SK-N-SH (cell line): ENCODE measurements at regions not wholly inside any gene's neighbourhood (a gene's known extent, or its start where the extent isn't known, plus 50 kb on each side); places are given as distances from the start of the nearest gene placed in this dataset.

ENCODE experiments used
- CTCF ChIP-seq: fragments of 200-600 bp; sonication (generic); IDR thresholded peaks from 2 replicates; pipeline ENCODE4 v1.6.1; 2017; ENCODE audit warnings: antibody characterized with exemption, mild to moderate bottlenecking, moderate library complexity
- EZH2phosphoT487 ChIP-seq: fragments of 200-600 bp; sonication (generic); IDR thresholded peaks from 2 replicates; pipeline ENCODE4 v1.6.1; 2017; ENCODE audit warnings: low read depth, mixed run types, mild to moderate bottlenecking, antibody characterized with exemption, moderate library complexity, borderline replicate concordance
- FOXJ3 ChIP-seq: sonication (generic); formaldehyde crosslinking; IDR thresholded peaks from 2 replicates; pipeline ENCODE4 v1.5.1; 2020; ENCODE audit warnings: mild to moderate bottlenecking, missing genetic modification reagents
- IRF3 ChIP-seq: fragments of 150-350 bp; IDR thresholded peaks from 2 replicates; pipeline ENCODE4 v1.6.1; 2016; ENCODE audit warnings: mild to moderate bottlenecking, low read depth, low read length
- MAX ChIP-seq: IDR thresholded peaks from 2 replicates; pipeline ENCODE4 v1.4.0; 2012; ENCODE audit warnings: low read depth
- MXI1 ChIP-seq: IDR thresholded peaks from 2 replicates; pipeline ENCODE4 v1.6.1; 2012; ENCODE audit warnings: mild to moderate bottlenecking, low read depth, low read length, improper control_type of control experiment
- PBX3 ChIP-seq: IDR thresholded peaks from 2 replicates; pipeline ENCODE4; 2012
- POLR2AphosphoS5 ChIP-seq: IDR thresholded peaks from 2 replicates; pipeline ENCODE4 v1.6.1; 2012; ENCODE audit warnings: low read depth, low read length
- RAD21 ChIP-seq: IDR thresholded peaks from 2 replicates; pipeline ENCODE4 v1.6.1; 2012; ENCODE audit warnings: mild to moderate bottlenecking, low read length
- SIN3A ChIP-seq: IDR thresholded peaks from 2 replicates; pipeline ENCODE4 v1.6.1; 2012; ENCODE audit warnings: low read depth, mild to moderate bottlenecking, low read length, moderate library complexity, borderline replicate concordance
- USF2 ChIP-seq: fragments of 150-350 bp; IDR thresholded peaks from 2 replicates; pipeline ENCODE4 v1.6.1; 2017; ENCODE audit warnings: antibody characterized with exemption, low read length, low read depth, borderline replicate concordance
- ZBTB33 ChIP-seq: IDR thresholded peaks from 2 replicates; pipeline ENCODE4 v1.4.0; 2012; ENCODE audit warnings: low read depth, borderline replicate concordance

GRCh38 chr2:80711915-80712314 lies 407.4 kb upstream of the LRRTM1 start:
- TF ChIP-seq RAD21 = no peak
- TF ChIP-seq USF2 = no peak
- TF ChIP-seq MAX = no peak
- no peak for TF ChIP-seq EZH2phosphoT487
- no peak for TF ChIP-seq CTCF
- no peak for TF ChIP-seq ZBTB33
- TF ChIP-seq PBX3 = no peak
- no peak for TF ChIP-seq FOXJ3 (CRISPR knock-in tag)
- no peak for TF ChIP-seq MXI1
- TF ChIP-seq SIN3A = no peak
- TF ChIP-seq IRF3 = no peak
- no peak for TF ChIP-seq POLR2AphosphoS5
